OCI-LY7 (cell line): ENCODE measurements at regions not wholly inside any gene's neighbourhood (a gene's known extent, or its start where the extent isn't known, plus 50 kb on each side); places are given as distances from the start of the nearest gene placed in this dataset.

Experiments
- EZH2phosphoT487 ChIP-seq: fragments of 200-600 bp; sonication (generic); IDR thresholded peaks from 2 replicates; pipeline ENCODE4 v1.6.1; 2018; ENCODE audit warnings: low read depth, borderline replicate concordance, mild to moderate bottlenecking, mixed run types, antibody characterized with exemption, low read length, moderate library complexity, mixed read lengths
- TF ChIP-seq, protein P1 (sequence below): fragments of 200-600 bp; sonication (generic); conservative IDR thresholded peaks from 2 replicates; pipeline ENCODE4 v1.5.1; 2014; ENCODE audit warnings: mild to moderate bottlenecking, antibody characterized with exemption, low read length, moderate library complexity, mixed read lengths

DNA sequence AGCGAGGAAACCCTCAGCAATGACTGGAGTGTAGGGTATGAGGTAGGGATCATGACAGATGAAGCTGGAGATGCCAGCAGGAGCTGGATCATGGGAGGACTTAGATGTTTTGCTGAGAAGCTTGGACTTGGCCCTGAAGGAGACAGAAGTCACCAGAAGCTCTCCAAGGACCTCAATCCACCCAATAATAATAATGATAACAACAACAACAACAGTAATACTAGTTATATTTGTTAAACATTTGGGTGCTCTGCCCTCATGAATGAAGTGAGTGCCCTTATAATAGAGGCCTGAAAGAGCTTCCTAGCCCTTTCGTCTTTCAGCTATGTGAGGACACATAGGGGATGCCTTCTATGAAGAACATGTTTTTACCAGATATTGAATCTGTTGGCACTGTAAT, 163.9 kb downstream of the DDX1 start:
- TF ChIP-seq, protein P1, sequence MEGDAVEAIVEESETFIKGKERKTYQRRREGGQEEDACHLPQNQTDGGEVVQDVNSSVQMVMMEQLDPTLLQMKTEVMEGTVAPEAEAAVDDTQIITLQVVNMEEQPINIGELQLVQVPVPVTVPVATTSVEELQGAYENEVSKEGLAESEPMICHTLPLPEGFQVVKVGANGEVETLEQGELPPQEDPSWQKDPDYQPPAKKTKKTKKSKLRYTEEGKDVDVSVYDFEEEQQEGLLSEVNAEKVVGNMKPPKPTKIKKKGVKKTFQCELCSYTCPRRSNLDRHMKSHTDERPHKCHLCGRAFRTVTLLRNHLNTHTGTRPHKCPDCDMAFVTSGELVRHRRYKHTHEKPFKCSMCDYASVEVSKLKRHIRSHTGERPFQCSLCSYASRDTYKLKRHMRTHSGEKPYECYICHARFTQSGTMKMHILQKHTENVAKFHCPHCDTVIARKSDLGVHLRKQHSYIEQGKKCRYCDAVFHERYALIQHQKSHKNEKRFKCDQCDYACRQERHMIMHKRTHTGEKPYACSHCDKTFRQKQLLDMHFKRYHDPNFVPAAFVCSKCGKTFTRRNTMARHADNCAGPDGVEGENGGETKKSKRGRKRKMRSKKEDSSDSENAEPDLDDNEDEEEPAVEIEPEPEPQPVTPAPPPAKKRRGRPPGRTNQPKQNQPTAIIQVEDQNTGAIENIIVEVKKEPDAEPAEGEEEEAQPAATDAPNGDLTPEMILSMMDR: no peak
- TF ChIP-seq EZH2phosphoT487: no peak
